K562 (cell line): ENCODE measurements at regions not wholly inside any gene's neighbourhood (a gene's known extent, or its start where the extent isn't known, plus 50 kb on each side); places are given as distances from the start of the nearest gene placed in this dataset.

Experiments used
- ARID4B ChIP-seq: sonication (generic); formaldehyde crosslinking; IDR thresholded peaks from 2 replicates; pipeline ENCODE4 v1.8.0; 2022; ENCODE audit warnings: mild to moderate bottlenecking, missing genetic modification reagents
- E2F6 ChIP-seq, 2 experiments: IDR thresholded peaks; 2 replicates each; pipeline ENCODE4 v1.6.1; 2011; ENCODE audit warnings: borderline replicate concordance in 1 of 2, control low read depth in 1 of 2, low read depth in 1 of 2, low read length in 1 of 2, mild to moderate bottlenecking in 1 of 2, mixed read lengths in 1 of 2, moderate library complexity in 1 of 2; ENCODE audit not compliant: insufficient read depth in 1 of 2, insufficient read length in 1 of 2, poor library complexity in 1 of 2, severe bottlenecking in 1 of 2; ENCODE audit errors: extremely low read depth in 1 of 2
- EP400 ChIP-seq: fragments of 450-650 bp; IDR thresholded peaks from 2 replicates; pipeline ENCODE4 v1.6.1; 2017; ENCODE audit warnings: antibody characterized with exemption, mild to moderate bottlenecking, moderate library complexity
- FOXK1 ChIP-seq: sonication (generic); formaldehyde crosslinking; IDR thresholded peaks from 2 replicates; pipeline ENCODE4 v1.8.0; 2022; ENCODE audit warnings: missing genetic modification reagents, mild to moderate bottlenecking, borderline replicate concordance
- ILK ChIP-seq: fragments of 450-650 bp; IDR thresholded peaks from 2 replicates; pipeline ENCODE4 v1.6.1; 2016; ENCODE audit warnings: missing genetic modification characterization, low read depth, mild to moderate bottlenecking, missing compliant biosample characterization, moderate library complexity, borderline replicate concordance
- MIER1 ChIP-seq: fragments of 450-650 bp; IDR thresholded peaks from 2 replicates; pipeline ENCODE4 v1.6.1; 2016; ENCODE audit warnings: antibody characterized with exemption, mild to moderate bottlenecking, low read depth
- SMARCE1 ChIP-seq: fragments of 450-650 bp; IDR thresholded peaks from 2 replicates; pipeline ENCODE4 v1.7.1; 2016; ENCODE audit warnings: mild to moderate bottlenecking
- SRF ChIP-seq, 2 experiments: fragments of 250-450, 450-650 bp in 1 of 2; sonication (Bioruptor Pico) in 1 of 2; sonication (generic) in 1 of 2; formaldehyde crosslinking; IDR thresholded peaks; 2 replicates each; pipeline versions ENCODE4 v1.5.0 to v1.5.1; 2020 to 2022; ENCODE audit warnings: mild to moderate bottlenecking in 1 of 2, missing genetic modification reagents in 1 of 2
- THAP12 ChIP-seq: fragments of 250-450 bp; sonication (Bioruptor Pico); IDR thresholded peaks from 2 replicates; pipeline ENCODE4 v1.9.0; 2021; ENCODE audit warnings: mild to moderate bottlenecking, inconsistent platforms

- TF ChIP-seq E2F6 (IDR thresholded peaks at IDR 0.05; ENCODE audit: borderline replicate concordance in 1 of 2, extremely low read depth in 1 of 2, insufficient read depth in 1 of 2, insufficient read length in 1 of 2, low read depth in 1 of 2, low read length in 1 of 2, poor library complexity in 1 of 2, severe bottlenecking in 1 of 2) (peak; percentile 82 to 86), ARID4B (CRISPR knock-in tag) (peak; percentile 78), EP400 (peak; percentile 99), SMARCE1 (peak; percentile 76), MIER1 (peak; percentile 69; the same call in 1 of the 2 replicates), SRF (CRISPR knock-in tag; IDR thresholded peaks at IDR 0.05) (peak; percentile 23 to 90; a peak in 3 of 4 replicates), ILK (tag) (no peak), FOXK1 (CRISPR knock-in tag) (peak; percentile 97), THAP12 (CRISPR knock-in tag) (peak; percentile 50; the same call in 1 of the 2 replicates)
These were observed 92.0 kb upstream of the INSIG1 start (continued) for GRCh38 chr7:155205368-155206317.
